COLO668 (cell line): ENCODE measurements at regions not wholly inside any gene's neighbourhood (a gene's known extent, or its start where the extent isn't known, plus 50 kb on each side); places are given as distances from the start of the nearest gene placed in this dataset.
"Not testable (repeated sequence)": the region's sequence is repeated elsewhere in the genome, so short reads cannot be mapped to it uniquely, and the experiment has no call there.

ENCODE experiments used
- DNase-seq: peaks from one replicate; lab custom pipeline; 2025; ENCODE audit not compliant: unreplicated experiment; lab: John Stamatoyannopoulos, UW

DNA sequence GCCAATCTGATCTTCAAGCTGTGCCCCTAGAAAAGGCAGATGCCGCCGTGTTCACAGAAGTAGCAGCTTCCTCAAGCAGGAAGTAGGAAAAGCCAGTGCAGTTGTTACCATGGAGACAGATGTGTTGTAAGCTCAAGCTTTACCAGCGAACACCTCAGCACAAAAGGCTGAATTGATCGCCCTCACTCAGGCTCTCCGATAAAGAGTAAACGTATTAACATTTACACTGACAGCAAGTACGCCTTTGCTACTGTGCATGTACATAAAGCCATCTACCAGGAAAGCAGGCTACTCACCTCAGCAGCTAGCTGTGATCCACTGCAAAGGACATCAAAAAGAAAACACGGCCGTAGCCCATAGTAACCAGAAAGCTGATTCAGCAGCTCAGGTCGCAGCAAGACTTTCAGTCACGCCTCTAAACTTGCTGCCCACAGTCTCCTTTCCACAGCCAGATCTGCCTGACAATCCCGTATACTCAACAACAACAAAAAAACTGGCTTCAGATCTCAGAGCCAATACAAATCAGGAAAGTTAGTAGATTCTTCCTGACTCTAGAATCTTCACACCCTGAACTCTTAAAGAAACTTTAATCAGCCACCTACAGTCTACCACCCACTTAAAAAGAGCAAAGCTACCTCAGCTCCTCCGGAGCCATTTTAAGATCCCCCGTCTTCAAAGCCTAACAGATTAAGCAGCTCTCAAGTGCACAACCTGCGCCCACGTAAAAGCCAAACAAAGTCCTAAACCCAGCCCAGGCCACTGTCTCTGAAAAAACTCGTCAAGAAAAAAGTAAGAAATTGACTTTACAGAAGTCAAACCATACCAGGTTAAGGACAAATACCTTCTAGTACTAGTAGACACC is 160.0 kb downstream of the DEFB131A start:
- DNase-seq: not testable (repeated sequence)

DNA sequence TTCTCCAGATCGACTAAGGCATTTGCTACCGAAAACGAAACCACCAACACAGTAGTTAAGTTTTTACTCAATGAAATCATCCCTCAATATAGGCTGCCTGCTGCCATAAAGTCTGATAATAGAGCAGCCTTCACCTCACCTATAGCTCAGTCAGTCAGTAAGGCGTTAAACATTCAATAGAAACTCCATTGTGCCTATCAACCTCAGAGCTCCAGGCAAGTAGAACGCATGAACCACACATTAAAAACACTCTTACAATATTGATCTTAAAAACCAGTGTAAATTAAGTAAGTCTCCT is 160.6 kb downstream of the DEFB131A start:
- not testable (repeated sequence) for DNase-seq

DNA sequence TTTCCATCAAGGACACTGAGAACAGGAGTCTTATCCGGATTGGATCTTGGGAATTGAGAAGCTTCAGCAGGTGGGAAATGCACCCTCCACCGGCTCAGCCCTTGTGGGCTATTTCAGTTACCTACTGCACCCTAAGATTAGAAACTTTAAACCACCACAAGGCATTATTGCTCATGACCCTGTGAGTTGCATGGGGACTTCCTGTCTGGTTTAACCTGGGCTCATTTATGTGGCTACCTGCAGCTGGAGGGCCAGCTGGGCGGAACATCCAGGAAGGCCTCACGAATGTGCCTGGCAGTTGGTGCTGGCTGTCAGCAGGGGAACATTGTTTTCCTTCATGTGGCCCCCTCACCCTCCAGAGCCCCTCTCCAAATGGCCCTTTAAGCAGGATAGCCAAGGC is 164.1 kb downstream of the DEFB131A start:
- DNase-seq: no peak

DNA sequence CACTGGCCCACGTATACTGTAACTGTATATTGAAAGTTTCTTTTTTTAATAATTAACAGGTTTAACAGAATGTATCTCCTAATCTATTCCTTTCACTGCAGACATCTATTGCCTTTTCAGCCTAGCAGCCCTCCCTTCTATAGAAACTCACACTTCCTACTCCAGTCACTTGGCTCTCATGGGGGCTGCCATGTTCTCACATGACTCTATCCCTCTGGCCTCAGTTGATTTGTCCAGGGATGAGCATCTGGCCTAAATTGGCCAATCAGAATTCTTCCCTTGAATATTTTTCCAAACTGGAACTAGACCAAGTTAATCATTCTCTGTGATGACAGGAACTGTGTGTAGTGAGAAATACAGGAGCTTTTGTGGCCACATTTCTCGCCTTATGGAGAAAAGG is 166.1 kb downstream of the DEFB131A start:
- not testable (repeated sequence) for DNase-seq

DNA sequence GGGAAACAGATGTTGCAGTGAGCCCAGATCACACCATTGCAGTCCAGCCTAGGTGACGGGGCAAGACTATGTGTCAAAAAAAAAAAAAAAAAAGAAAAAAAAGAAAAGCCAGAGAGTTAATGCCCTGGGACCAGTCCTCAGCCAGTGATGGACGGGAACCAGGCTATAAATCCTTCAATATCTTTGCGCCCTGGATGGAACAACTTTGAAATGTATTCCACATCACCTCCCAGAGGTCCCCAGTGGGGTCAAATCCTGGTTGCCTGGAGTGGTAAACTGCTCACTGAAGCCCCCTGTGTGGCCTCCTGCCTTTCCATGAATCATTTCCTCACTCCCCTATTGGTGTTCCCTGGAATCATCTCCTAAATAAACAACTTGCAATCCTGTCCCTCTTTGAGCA is 166.9 kb downstream of the DEFB131A start:
- DNase-seq: no peak

DNA sequence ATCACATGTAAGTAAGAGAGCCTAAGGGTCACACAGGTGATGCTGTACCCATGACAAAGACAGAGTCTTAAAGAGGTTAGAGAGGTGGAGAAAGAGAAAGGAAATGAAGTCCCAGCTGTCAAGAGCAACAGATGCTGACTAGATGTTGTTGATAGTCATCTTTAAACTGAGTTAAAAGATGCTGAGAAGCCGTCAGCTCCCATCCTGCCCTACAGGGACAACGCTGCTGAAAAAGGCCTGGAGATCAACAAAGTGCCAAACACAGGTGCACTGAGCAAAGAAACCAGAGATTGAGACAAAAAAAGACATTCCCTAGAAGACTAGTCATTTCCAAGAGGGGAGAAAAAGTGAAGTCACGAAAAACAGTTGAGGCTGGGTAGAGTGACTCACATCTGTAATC is 145.0 kb upstream of the DRD5 start:
- not testable (repeated sequence) for DNase-seq

DNA sequence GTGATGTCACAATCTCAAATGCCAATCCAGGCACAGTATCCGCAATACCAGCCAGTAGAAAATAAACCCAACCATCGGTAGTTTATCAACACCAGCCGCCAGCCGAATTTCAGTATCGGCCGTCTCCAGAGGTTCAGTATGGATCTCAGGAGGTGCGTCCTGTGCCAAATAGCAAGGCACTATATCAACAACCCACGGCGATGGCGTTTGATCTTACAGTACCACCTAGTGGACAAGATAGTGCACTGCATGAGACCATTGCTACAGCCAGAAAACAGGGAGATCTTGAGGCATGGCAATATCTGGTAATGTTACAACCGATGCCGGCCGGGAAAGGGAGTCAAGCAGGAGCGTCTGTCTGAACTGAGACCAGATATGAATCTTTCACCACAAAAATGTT is 121.8 kb upstream of the DRD5 start:
- not testable (repeated sequence) for DNase-seq

DNA sequence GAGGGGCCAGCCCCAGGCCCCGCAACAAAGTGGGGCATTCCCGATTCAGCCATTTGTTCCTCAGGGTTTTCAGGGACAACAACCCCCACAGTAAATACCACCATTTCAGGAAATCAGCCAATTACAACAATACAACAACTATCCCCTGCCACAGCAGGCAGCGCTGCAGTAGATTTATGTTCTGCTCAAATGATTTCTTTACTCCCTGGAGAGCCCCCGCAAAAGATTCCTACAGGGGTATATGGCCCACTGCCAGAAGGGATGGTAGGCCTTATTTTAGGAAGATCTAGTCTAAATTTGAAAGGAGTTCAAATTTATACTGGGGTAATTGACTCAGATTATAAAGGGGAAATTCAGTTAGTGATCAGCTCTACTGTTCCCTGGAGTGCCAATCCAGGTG is 120.5 kb upstream of the DRD5 start:
- DNase-seq: not testable (repeated sequence)

DNA sequence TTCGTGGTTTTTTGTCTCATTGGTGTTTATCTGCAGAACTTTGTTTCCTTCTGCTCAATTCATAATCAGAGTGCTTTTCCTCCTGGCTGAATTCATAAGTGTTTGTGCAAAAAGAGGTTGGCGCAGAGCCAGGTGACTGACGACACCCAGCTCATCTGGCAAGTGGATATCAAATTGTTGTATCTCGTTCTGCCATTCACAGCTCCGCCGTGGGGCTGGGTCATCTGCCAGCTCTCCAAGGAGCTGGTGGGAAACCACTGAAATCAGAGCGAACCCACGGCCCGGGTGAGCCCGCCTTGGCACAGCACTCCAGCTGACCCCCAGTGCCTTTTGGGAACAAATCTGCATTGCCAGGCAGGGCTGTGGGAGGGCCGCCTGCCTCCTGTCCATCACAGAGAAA is 110.7 kb upstream of the DRD5 start:
- DNase-seq: peak; percentile 79

DNA sequence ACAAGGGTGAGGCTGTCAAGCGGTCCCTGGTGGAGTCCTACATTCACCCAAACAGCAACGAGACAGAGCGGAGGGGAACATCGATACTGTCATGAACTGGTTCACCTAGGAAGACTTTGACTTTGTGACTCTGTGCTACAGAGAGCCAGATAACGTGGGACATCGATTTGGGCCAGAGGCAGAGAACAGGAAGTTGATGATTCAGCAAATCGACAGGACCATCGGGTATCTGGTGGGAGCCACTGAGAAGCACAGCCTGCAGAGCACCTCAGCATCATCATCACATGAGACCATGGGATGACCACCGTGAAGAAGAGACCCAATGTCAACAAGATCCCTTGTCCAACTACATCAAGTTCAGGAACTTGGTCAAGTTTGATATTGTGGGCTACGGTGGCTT is 104.1 kb upstream of the DRD5 start:
- DNase-seq: not testable (repeated sequence)

DNA sequence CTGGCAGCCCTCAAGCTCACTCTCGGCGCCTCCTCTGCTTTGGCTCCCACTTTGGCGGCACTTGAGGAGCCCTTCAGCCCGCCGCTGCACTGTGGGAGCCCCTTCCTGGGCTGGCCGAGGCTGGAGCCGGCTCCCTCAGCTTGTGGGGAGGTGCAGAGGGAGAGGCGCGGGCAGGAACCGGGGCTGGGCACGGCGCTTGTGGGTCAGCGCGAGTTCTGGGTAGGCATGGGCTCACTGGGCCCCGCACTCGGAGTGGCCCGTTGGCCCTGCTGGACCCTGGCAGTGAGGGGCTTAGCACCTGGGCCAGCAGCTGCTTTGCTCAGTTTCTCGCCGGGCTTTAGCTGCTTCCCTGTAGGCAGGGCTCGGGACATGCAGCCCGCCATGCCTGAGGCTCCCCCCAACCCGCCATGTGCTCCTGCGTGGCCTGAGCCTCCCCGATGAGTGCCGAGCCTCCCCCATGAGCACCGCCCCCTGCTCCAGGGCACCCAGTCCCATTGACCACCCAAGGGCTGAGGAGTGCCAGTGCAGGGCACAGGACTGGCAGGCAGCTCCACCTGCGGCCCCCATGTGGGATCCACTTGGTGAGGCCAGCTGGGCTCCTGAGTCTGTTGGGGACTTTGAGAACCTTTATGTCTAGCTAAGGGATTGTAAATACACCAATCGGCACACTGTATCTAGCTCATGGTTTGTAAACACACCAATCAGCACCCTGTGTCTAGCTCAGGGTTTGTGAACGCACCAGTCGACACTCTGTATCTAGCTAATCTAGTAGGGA is 101.5 kb upstream of the DRD5 start:
- DNase-seq: no peak

DNA sequence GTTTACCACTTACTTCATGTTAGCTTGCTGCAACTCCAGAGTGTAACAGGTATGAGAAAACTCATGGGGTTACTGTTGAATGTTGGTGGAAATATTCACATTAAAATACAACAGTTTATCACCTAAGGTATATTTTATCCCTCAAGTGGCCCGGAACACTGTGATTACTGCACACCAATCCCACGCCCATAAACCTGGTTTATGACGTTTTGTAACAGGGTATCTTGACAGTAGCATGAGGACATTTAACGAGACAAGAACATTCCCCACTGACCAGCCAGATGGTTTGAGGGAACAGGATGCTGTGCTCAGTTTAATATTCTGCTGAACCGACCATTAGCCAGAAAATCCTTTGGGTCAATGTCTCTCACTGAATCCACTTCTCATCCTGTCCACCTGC is 98.3 kb upstream of the DRD5 start:
- not testable (repeated sequence) for DNase-seq

DNA sequence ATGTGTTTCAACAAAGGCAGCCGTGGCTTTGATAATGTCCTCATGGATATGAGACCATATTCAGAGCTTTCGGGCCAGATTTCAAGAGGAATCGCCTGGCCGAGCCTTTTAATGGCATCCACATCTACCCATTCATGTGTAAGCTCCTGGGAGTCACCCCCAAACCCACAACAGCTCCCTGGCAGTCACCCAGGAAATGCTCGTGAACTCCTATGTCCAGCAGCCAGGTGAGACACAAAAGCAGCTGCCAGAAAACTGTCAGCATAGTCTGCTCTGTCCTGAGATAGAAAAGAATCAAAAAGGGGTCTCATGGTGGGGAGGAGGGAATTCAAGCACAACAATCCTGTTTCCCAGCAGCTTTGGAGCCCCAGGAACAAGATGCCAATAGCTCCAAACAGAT is 96.4 kb upstream of the DRD5 start:
- DNase-seq: not testable (repeated sequence)

DNA sequence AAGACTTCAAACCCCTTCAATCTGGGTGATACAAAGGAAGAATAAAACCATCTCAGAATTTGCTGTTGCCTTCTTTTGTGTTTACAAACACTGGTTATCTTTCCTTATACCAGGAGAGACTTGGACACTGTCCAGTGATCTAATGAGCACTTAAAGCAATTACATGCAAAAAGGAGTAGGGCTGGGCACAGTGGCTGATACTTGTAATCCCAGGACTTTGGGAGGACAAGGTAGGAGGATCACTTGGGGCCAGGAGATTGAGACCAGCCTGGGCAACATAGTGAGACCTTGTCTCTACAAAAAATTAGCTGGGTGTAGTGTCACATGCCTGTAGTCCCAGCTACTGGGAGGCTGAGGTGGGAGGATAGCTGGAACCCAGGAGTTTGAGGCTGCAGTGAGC is 95.7 kb upstream of the DRD5 start:
- DNase-seq: no peak

DNA sequence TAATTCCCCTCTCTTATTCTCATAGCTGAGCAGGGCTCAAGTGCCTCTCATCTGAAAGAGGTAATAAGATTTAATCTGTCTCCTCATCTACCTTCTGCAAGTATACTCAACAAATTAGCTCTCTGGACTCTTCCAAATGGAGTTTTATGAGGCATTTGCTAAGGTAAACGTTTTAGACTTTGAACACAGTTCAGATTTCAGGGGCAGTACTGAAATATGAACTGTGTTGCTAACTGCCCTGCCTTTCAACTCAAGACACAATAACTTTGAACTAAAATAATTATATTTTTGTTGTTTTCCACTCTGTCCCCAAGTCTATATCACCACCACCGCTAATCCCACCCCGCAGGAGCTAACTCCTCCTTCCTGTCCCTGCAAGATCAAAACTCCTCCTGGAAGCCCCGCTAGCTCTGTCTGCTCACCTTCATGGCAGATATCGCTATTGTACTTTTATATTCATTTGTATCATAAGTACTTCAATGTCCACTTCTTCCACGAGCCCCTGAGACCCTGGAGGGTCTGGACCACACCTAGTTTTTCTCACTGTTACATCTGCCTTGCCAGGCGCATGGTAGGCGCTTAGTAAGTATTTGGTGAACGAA is 90.7 kb upstream of the DRD5 start:
- DNase-seq: not testable (repeated sequence)

DNA sequence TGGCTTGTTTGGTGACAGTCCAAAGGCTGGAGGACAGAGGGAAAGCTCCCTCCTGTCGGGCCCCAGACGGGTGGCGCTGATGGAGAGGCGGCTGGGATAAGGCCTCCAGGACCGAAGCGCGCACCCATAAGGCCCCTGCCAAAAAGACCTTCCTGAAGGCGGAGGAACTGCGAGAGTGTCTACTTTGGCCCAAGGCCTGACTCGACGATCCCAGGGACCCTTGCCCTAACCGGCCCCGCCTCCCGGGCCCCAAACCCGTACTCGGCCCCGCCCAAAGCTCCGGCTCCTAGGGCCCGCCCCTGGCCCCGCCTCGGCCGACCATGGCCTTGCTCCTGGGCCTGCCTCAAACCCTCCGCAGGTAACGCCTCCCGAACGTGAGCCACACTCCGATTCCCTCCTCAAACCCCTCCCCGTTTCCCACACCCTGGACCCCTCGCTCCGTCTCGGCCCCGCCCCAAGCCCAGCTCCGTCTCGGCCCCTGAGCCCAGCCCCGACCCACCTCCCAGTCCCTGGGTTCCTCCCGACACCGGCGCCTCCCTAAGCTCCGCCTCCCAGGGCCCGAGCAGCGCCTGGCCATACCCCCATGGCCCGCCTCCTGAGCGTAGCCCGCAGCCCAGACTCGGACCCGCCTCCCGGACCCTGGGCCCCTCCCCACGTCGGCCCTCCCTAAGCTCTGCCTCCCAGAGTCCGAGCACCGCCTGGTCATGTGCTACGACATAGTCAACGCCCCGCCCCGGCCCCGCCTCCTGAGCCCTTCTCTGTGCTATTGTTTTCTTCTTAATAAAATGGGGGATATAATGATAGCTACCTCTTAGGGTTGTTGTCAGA is 90.0 kb upstream of the DRD5 start:
- DNase-seq: peak; percentile 88

DNA sequence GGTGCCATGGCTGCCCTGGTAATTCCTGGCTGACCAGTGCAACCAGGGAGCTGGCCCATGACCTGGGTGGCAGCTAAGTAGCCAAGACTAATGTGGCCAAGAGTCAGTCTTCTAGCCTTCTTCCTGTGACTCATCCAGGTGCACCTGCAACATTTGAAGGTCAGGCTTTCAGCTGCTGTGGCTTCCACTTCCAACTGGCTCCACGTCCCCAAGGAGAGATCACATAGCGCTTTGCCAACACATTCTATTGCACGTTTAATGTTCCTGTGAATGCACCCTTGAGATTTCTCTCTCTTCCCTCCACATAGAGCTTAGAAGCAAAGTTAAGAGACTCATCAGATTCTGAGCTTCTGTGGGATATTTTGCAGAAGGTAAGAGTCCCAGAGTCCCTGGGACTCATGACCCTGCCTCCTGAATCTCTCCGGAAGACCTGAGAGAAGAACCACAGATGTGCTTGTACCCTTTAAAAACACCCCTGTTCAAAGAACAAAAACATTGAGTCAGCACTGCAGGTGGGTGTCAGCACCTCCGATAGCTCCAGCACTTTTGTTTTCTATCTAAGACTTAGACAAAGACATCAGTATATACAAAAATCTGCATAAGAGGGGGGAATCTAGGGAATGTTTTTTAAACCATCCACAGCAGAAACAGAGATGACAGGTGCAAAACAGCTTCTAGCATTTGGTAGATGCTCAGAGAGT is 88.5 kb upstream of the DRD5 start:
- not testable (repeated sequence) for DNase-seq

DNA sequence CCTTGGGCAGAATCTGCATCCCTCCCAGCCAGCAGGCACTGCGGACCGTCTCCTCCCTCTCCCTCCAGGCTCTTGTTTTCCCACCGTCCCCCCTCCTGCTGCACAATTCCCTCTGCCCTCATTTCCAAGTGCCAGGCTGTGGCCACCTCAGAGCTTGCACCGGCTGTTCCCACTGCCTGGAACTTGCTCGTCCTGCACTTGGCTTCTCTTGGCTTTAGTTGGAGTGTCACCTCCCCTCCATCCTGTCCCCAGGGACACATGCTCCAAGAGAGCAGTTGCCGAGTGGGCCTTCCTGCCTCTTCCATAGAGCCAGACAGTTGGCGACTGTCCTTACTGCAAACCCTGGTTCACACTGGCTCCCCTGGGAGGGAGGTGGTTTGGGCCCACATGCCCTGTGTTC is 87.0 kb upstream of the DRD5 start:
- not testable (repeated sequence) for DNase-seq

DNA sequence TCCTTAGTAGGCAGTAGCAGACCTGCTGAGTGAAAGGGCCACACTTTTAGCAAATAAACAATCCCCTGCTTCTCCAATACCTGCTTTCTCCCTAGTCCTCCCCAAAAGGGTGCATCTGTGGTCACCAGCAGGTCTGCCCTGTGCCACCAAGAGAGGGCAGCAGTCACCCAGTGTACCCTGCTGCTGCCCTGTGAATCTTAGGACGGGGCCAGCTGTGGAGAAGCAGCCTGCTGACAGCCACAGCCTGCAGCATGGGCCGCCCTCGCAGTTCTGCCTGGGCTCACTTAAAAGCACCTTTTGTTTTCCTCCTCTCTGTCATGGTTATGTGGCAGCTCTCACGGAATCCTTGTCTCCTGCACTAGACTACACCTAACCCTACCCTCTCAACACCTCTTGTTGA is 85.4 kb upstream of the DRD5 start:
- DNase-seq: peak; percentile 51

DNA sequence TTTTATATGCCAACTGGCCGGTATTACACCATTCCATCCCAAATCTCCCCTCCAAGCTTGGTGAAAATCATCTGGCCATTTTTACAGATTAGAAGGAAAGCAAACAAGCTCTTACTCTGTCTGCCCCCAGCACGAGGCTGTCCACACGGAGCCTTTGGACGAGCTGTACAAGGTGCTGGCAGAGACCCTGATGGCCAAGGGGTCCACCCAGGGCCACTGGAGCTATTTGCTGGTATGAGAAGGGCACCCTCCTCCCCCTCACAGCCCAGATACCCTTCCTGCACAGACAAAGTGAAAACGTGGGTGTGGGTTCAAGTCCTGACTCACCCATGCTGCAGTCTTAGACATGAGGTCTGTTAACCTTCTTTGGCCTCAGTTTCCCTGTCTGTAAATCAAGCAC is 84.9 kb upstream of the DRD5 start:
- not testable (repeated sequence) for DNase-seq

DNA sequence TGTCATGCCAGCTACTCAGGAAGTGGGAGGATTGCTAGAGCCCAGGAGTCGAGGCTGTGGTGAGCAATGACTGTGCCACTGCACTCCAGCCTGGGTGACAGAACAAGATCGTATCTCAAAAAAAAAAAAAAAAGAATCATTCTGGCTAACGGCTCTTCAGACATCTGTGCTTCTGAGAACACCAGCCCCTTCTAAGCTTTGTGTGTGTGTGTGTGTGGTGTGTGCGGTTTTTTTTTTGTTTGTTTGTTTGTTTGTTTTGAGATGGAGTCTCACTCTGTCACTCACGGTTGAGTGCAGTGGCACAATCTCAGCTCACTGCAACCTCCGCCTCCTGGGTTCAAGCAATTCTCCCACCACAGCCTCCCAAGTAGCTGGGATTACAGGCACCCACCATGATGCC is 79.4 kb upstream of the DRD5 start:
- DNase-seq: not testable (repeated sequence)
